ENCODE measurements at regions not wholly inside any gene's neighbourhood (a gene's known extent, or its start where the extent isn't known, plus 50 kb on each side); places are given as distances from the start of the nearest gene placed in this dataset.

- Histone ChIP-seq H3K36me3 (ENCODE audit: control insufficient read depth, insufficient read depth, low read length) (no peaks in the 10 kb centered on the region), H3K9me3 (replicated peaks; ENCODE audit: control insufficient read depth, low read depth, low read length) (peaks cover 2% of the 10 kb centered on the region), H3K4me1 (ENCODE audit: control insufficient read depth, insufficient read depth, low read length) (no peaks in the 10 kb centered on the region), H3K4me3 (ENCODE audit: low read length) (no peak overlapping the region), H3K27me3 (ENCODE audit: control insufficient read depth, insufficient read depth, low read length) (no peaks in the 10 kb centered on the region), H3K27ac (ENCODE audit: low read length) (no peak overlapping the region)
- no peak for DNase-seq
- 88% methylated on average over 1 of the region's 3 CpGs for WGBS (ENCODE audit: insufficient coverage)
These were observed 52.4 kb upstream of the HTR2A start for GRCh38 chr13:46949211-46949610.

- WGBS (ENCODE audit: insufficient coverage), result no CpG with 5 or more reads among the region's 4 CpGs
- H3K4me3 ChIP-seq (ENCODE audit: low read length), result no peak overlapping the region
- DNase-seq, result no peak
- H3K36me3 ChIP-seq (ENCODE audit: control insufficient read depth, insufficient read depth, low read length), result no peaks in the 10 kb centered on the region
- H3K4me1 ChIP-seq (ENCODE audit: control insufficient read depth, insufficient read depth, low read length), result no peaks in the 10 kb centered on the region
- H3K27me3 ChIP-seq (ENCODE audit: control insufficient read depth, insufficient read depth, low read length), result no peaks in the 10 kb centered on the region
- H3K9me3 ChIP-seq (replicated peaks; ENCODE audit: control insufficient read depth, low read depth, low read length), result peaks cover 2% of the 10 kb centered on the region
- H3K27ac ChIP-seq (ENCODE audit: low read length), result no peak overlapping the region
These were observed 51.5 kb upstream of the HTR2A start for GRCh38 chr13:46948338-46948737.

DNA sequence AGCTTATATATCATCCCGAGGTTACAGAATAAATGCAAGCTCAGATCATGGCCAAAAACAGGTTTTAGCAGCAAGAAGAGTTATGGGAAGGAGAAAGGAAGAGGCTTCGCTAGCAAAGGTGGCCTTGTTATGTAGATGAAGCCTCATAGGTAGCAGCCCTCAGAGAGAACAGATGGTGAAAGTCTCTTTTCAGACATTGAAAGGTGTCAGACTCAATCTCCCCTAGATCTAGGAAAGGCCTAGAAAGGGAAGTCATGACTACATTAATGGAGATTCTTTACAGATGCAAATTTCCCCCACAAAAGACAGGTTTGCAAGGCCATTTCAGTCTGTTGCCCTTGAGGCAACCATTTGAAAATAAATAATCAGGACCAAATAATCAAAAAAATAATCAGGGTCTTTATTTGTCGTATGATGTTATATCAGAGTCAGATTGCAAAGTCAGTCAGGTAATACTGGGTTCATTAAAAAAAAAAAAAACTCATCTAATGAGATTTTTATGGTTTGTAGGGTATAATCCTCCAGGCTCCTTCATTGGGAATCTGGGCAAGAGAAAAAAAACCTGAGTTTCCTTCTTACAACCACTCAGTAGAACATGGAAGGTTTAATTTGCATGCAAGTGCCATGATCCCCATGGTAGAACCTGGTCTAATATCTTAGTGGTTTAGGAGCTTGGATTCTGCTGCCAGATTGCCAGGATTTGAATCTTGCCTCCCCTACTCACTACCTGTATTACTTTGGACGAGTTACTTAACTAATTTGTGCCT is 50.8 kb upstream of the HTR2A start:
- no peaks in the 10 kb centered on the region for H3K27me3 ChIP-seq (ENCODE audit: control insufficient read depth, insufficient read depth, low read length)
- no peak for DNase-seq
- H3K27ac ChIP-seq (ENCODE audit: low read length), result no peak overlapping the region
- H3K4me1 ChIP-seq (ENCODE audit: control insufficient read depth, insufficient read depth, low read length), result no peaks in the 10 kb centered on the region
- H3K4me3 ChIP-seq (ENCODE audit: low read length), result no peak overlapping the region
- H3K36me3 ChIP-seq (ENCODE audit: control insufficient read depth, insufficient read depth, low read length), result no peaks in the 10 kb centered on the region
- WGBS (ENCODE audit: insufficient coverage), result 71% methylated on average over 1 of the region's 4 CpGs
- peaks cover 2% of the 10 kb centered on the region for H3K9me3 ChIP-seq (replicated peaks; ENCODE audit: control insufficient read depth, low read depth, low read length)

Measured in muscle of leg (tissue), 3 donors.